22Rv1 (cell line): ENCODE measurements at regions not wholly inside any gene's neighbourhood (a gene's known extent, or its start where the extent isn't known, plus 50 kb on each side); places are given as distances from the start of the nearest gene placed in this dataset.

Source experiments
- CTCF ChIP-seq: fragments of 450-650 bp; IDR thresholded peaks from 2 replicates; pipeline ENCODE4 v1.5.1; 2017; ENCODE audit warnings: mild to moderate bottlenecking
- ZFX ChIP-seq: fragments of 450-650 bp; IDR thresholded peaks from 2 replicates; pipeline ENCODE4 v1.6.1; 2017; ENCODE audit warnings: antibody characterized with exemption, borderline replicate concordance

DNA sequence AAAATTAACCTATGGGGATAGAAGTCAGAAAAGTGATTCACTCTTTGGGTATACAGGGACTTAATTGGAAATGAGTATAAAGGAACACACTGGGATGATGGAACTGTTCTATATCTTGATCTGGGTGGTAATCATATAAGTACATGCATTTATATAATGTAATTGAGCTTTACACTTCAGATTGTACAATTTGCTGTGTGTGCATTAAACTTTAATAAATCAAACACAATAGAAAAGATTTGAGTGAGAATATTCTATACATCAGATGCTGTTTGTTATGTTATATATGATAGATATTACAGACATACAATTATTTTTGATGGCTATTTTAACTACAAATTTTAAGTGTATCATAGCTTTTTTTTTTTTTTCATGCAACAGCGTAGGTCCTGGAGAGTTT is 860.2 kb upstream of the ARPP21 start:
- TF ChIP-seq CTCF (no peak), ZFX (no peak)
